ENCODE measurements at regions not wholly inside any gene's neighbourhood (a gene's known extent, or its start where the extent isn't known, plus 50 kb on each side); places are given as distances from the start of the nearest gene placed in this dataset.

DNA sequence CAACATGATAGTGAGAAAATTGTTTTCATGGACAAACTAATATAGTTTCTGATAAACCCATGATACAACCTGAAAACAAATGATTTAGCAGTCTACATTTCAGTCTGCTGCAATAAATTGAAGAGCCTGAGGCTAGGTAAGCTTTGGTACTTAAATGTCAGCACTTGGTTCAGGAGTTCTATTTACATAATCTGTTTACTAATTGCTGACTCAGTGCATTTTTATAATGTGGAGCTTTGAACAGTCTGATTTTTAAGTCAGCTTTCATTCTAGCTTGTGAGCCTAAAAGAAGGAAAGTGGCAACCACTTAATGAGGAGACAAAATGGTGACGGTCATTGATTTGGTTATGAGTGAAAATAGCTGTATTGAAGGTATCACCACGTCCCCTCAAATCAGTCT lies 488.6 kb downstream of the CPS1 start:
- no peak for TF ChIP-seq EP300 (IDR thresholded peaks at IDR 0.05)
- TF ChIP-seq, protein P1, sequence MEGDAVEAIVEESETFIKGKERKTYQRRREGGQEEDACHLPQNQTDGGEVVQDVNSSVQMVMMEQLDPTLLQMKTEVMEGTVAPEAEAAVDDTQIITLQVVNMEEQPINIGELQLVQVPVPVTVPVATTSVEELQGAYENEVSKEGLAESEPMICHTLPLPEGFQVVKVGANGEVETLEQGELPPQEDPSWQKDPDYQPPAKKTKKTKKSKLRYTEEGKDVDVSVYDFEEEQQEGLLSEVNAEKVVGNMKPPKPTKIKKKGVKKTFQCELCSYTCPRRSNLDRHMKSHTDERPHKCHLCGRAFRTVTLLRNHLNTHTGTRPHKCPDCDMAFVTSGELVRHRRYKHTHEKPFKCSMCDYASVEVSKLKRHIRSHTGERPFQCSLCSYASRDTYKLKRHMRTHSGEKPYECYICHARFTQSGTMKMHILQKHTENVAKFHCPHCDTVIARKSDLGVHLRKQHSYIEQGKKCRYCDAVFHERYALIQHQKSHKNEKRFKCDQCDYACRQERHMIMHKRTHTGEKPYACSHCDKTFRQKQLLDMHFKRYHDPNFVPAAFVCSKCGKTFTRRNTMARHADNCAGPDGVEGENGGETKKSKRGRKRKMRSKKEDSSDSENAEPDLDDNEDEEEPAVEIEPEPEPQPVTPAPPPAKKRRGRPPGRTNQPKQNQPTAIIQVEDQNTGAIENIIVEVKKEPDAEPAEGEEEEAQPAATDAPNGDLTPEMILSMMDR (IDR thresholded peaks at IDR 0.05), result no peak

Data from upper lobe of left lung (tissue), 4 donors.